Astrocyte of the cerebellum (primary cell): ENCODE measurements at regions not wholly inside any gene's neighbourhood (a gene's known extent, or its start where the extent isn't known, plus 50 kb on each side); places are given as distances from the start of the nearest gene placed in this dataset.
"Not testable (repeated sequence)": the region's sequence is repeated elsewhere in the genome, so short reads cannot be mapped to it uniquely, and the experiment has no call there.

Experiments
- DNase-seq: peaks from one replicate; pipeline ENCODE4 v3.0.0-alpha.2; 2011; ENCODE audit warnings: low read depth
- H3K4me3 ChIP-seq: 2 replicates; pipeline ENCODE4 v1.5.1; 2011; ENCODE audit warnings: mild to moderate bottlenecking, low read depth, low read length, moderate library complexity
- in situ Hi-C: cut with HindIII; loops from 2 replicates; pipeline ENCODE4 v1.10.0; 2017; ENCODE audit warnings: low sequenced_read_pairs
- TF ChIP-seq, protein P1 (sequence below): IDR thresholded peaks from 2 replicates; pipeline ENCODE4 v1.5.1; 2012; ENCODE audit warnings: low read length, low read depth, moderate library complexity, mild to moderate bottlenecking; ENCODE audit errors: missing control alignments

GRCh38 chr5:16283791-16284190 lies 104.2 kb upstream of the MARCHF11 start:
- TF ChIP-seq, protein P1, sequence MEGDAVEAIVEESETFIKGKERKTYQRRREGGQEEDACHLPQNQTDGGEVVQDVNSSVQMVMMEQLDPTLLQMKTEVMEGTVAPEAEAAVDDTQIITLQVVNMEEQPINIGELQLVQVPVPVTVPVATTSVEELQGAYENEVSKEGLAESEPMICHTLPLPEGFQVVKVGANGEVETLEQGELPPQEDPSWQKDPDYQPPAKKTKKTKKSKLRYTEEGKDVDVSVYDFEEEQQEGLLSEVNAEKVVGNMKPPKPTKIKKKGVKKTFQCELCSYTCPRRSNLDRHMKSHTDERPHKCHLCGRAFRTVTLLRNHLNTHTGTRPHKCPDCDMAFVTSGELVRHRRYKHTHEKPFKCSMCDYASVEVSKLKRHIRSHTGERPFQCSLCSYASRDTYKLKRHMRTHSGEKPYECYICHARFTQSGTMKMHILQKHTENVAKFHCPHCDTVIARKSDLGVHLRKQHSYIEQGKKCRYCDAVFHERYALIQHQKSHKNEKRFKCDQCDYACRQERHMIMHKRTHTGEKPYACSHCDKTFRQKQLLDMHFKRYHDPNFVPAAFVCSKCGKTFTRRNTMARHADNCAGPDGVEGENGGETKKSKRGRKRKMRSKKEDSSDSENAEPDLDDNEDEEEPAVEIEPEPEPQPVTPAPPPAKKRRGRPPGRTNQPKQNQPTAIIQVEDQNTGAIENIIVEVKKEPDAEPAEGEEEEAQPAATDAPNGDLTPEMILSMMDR = no peak
- H3K4me3 ChIP-seq = no peak overlapping the region
- DNase-seq = no peak
- in situ Hi-C loops = no loop called here

DNA sequence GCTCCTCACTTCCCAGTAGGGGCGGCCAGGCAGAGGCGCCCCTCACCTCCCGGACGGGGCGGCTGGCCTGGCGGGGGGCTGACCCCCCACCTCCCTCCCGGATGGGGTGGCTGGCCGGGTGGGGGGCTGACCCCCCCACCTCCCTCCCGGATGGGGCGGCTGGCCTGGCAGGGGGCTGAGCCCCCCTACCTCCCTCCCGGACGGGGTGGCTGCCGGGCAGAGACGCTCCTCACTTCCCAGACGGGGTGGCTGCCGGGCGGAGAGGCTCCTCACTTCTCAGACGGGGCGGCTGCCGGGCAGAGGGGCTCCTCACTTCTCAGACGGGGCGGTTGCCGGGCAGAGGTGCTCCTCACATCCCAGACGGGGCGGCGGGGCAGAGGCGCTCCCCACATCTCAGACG lies 97.3 kb upstream of the MARCHF11 start:
- DNase-seq, H3K4me3 ChIP-seq, in situ Hi-C loops: not testable (repeated sequence)

GRCh38 chr5:16271851-16272250 lies 92.3 kb upstream of the MARCHF11 start:
- no peak for DNase-seq
- in situ Hi-C loops = no loop called here
- H3K4me3 ChIP-seq = no peak overlapping the region
- TF ChIP-seq, protein P1 = no peak

DNA sequence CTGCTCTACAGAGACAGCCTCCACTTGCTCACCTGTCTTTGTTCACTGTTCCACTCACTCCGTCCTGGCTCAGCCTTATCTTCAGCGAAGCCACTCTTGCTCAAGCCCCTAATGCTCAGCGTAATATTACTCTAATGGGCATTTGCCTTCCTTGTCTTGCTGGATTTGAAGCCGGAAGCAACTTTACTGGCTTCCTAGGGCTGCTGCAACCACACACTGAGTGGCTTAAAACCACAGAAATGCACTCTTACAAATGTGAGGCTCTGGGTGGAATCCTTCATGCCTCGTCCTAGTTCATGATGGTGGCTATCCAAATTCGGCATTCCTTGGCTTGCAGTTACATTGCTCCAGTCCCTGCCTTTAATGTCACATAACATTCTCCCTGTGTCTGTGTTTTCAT lies 85.5 kb upstream of the MARCHF11 start:
- no peak for DNase-seq
- in situ Hi-C loops = no loop called here
- TF ChIP-seq, protein P1 = no peak
- H3K4me3 ChIP-seq = no peak overlapping the region

- in situ Hi-C loops = no loop called here
Observed at GRCh38 chr5:16260000-16260399, 80.4 kb upstream of the MARCHF11 start.

GRCh38 chr5:16253856-16254255 lies 74.3 kb upstream of the MARCHF11 start:
- in situ Hi-C loops = no loop called here
- no peak overlapping the region for H3K4me3 ChIP-seq
- no peak for DNase-seq
- TF ChIP-seq, protein P1 = no peak

More at GRCh38 chr5:16260000-16260399, 80.4 kb upstream of the MARCHF11 start:
- no peak overlapping the region for H3K4me3 ChIP-seq
- no peak for DNase-seq
- TF ChIP-seq, protein P1 = no peak

DNA sequence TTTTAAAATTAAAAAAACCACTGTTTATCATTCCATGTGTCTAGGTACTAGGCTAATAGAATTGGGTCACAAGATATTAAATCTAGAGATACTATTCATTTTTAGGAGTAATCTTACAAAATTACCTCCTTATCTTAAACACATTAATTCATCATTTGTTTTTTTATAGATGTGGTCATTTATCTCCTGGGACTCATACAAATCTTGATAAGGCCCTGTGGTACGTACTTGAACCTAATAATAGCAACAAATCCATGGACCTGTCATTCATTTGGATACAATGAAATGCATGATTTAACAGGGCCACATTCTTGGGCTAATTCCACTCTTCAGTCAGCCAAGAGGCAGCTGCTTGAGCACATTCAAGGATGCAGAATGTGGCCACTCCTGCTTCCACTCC lies 66.4 kb upstream of the MARCHF11 start:
- no peak overlapping the region for H3K4me3 ChIP-seq
- in situ Hi-C loops = no loop called here
- TF ChIP-seq, protein P1 = no peak
- DNase-seq = no peak
